ENCODE measurements at regions not wholly inside any gene's neighbourhood (a gene's known extent, or its start where the extent isn't known, plus 50 kb on each side); places are given as distances from the start of the nearest gene placed in this dataset.

DNA sequence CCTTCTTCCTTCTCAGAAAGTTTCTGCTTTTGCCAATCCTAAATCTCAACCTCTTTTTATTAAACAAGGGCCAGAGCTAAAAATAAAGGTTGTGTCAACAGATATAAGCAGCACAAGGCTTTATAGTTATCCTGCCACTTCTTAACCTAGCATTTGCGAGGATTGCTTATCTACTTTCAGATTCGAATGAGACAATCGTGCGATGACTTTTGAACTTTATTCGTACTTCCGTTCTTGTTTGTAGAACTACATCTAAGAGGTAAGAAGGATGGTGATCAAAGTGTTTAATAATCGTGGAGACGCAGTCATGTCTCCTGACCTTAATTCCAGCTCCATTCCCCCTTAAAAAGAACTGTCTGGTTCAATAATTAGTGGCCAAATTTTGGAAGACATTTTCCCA lies 578.6 kb downstream of the PIK3C3 start:
- no peaks in the 10 kb centered on the region for H3K36me3 Mint-ChIP-seq (ENCODE audit: low read depth)
- no peak overlapping the region for H3K4me3 Mint-ChIP-seq
- peak overlapping the region; percentile 99 for H3K27ac Mint-ChIP-seq
- H3K27me3 Mint-ChIP-seq (ENCODE audit: low read depth, poor library complexity): no peaks in the 10 kb centered on the region
- TF ChIP-seq, protein P1, sequence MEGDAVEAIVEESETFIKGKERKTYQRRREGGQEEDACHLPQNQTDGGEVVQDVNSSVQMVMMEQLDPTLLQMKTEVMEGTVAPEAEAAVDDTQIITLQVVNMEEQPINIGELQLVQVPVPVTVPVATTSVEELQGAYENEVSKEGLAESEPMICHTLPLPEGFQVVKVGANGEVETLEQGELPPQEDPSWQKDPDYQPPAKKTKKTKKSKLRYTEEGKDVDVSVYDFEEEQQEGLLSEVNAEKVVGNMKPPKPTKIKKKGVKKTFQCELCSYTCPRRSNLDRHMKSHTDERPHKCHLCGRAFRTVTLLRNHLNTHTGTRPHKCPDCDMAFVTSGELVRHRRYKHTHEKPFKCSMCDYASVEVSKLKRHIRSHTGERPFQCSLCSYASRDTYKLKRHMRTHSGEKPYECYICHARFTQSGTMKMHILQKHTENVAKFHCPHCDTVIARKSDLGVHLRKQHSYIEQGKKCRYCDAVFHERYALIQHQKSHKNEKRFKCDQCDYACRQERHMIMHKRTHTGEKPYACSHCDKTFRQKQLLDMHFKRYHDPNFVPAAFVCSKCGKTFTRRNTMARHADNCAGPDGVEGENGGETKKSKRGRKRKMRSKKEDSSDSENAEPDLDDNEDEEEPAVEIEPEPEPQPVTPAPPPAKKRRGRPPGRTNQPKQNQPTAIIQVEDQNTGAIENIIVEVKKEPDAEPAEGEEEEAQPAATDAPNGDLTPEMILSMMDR (IDR thresholded peaks at IDR 0.05): no peak
- H3K9me3 Mint-ChIP-seq: no peaks in the 10 kb centered on the region
- DNase-seq: no peak
- peaks cover 68% of the 10 kb centered on the region for H3K4me1 Mint-ChIP-seq

GRCh38 chr18:42534313-42534712 lies 579.3 kb downstream of the PIK3C3 start:
- TF ChIP-seq, protein P1 (IDR thresholded peaks at IDR 0.05): no peak
- Mint-ChIP-seq H3K4me3 (no peak overlapping the region), H3K9me3 (no peaks in the 10 kb centered on the region), H3K36me3 (ENCODE audit: low read depth) (no peaks in the 10 kb centered on the region), H3K27me3 (ENCODE audit: low read depth, poor library complexity) (no peaks in the 10 kb centered on the region), H3K4me1 (peaks cover 64% of the 10 kb centered on the region), H3K27ac (peak overlapping the region; percentile 43)
- DNase-seq: no peak

DNA sequence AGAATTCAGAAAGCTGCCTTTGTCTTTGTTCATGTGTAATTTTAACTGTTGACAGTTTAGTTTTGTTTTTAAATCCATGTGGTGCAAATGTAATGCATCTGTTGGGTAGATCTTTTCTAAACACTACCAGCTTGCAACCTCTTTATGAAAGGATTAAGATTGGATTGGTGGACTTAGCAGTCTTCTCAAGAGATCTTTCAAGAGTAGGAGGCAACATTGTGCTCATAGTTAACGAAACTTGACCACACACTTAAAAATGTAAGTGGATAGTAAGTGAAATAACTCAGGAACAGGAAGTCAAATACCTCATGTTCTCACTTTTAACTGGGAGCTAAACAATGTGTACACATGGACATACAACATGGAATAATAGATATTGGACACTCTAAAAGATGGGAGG lies 579.0 kb downstream of the RIT2 start:
- no peak overlapping the region for H3K4me3 Mint-ChIP-seq
- no peak overlapping the region for H3K27ac Mint-ChIP-seq
- no peak for DNase-seq
- no peaks in the 10 kb centered on the region for H3K9me3 Mint-ChIP-seq
- H3K4me1 Mint-ChIP-seq: peaks cover 42% of the 10 kb centered on the region
- no peaks in the 10 kb centered on the region for H3K27me3 Mint-ChIP-seq (ENCODE audit: low read depth, poor library complexity)
- TF ChIP-seq, protein P1 (IDR thresholded peaks at IDR 0.05): no peak
- H3K36me3 Mint-ChIP-seq (ENCODE audit: low read depth): no peaks in the 10 kb centered on the region

DNA sequence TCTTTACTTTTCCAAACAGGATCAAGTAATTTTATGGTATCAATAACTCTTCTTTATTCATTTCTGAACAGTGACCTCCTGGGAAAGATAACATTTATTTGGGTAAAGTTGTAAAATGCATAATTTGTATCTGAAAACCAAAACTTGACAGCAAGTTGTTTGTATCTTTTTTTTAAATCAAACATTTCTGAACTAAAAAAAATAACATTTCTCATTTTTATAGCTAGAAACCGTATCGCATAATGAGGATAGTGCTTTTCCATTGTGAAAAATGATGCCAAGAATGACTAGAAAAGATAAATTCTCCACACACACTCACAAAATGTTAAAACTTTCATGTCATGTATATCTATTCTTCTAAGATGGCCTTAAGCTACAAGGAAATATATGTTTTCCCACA lies 578.2 kb downstream of the RIT2 start:
- TF ChIP-seq, protein P1 (IDR thresholded peaks at IDR 0.05): no peak
- Mint-ChIP-seq H3K36me3 (ENCODE audit: low read depth) (no peaks in the 10 kb centered on the region), H3K27me3 (ENCODE audit: low read depth, poor library complexity) (no peaks in the 10 kb centered on the region), H3K27ac (no peak overlapping the region), H3K4me3 (no peak overlapping the region), H3K4me1 (peaks cover 34% of the 10 kb centered on the region), H3K9me3 (no peaks in the 10 kb centered on the region)
- DNase-seq: no peak

DNA sequence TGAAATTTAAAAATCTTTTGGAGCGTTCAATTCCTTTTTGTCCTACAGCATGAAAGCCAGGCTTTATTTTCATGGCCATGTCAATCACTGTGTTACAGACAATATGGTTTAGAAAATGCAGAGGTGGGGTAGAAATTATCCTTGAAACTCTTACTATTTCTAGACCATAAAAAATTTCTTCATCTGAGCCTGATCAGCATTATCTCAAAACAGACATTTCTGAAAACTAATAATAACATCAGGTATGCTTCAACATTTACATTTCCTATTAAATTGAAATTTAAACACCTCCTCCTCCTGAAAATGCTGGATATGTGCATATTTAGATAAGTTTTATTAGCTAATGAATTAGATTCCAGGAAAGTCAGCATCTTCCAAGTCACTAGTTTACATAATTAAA lies 570.6 kb downstream of the RIT2 start:
- H3K27me3 Mint-ChIP-seq (ENCODE audit: low read depth, poor library complexity): peaks cover 3% of the 10 kb centered on the region
- TF ChIP-seq, protein P1 (IDR thresholded peaks at IDR 0.05): no peak
- DNase-seq: no peak
- H3K9me3 Mint-ChIP-seq: peaks cover 3% of the 10 kb centered on the region
- no peak overlapping the region for H3K4me3 Mint-ChIP-seq
- no peak overlapping the region for H3K27ac Mint-ChIP-seq
- no peaks in the 10 kb centered on the region for H3K4me1 Mint-ChIP-seq
- H3K36me3 Mint-ChIP-seq (ENCODE audit: low read depth): no peaks in the 10 kb centered on the region

- no peak overlapping the region for H3K27ac Mint-ChIP-seq
- no peak overlapping the region for H3K4me3 Mint-ChIP-seq
- TF ChIP-seq, protein P1 (IDR thresholded peaks at IDR 0.05): no peak
These were observed 569.7 kb downstream of the RIT2 start for GRCh38 chr18:42545825-42546224.

More at GRCh38 chr18:42545825-42546224, 569.7 kb downstream of the RIT2 start:
- H3K27me3 Mint-ChIP-seq (ENCODE audit: low read depth, poor library complexity): peaks cover 3% of the 10 kb centered on the region
- H3K4me1 Mint-ChIP-seq: no peaks in the 10 kb centered on the region
- DNase-seq: no peak
- H3K9me3 Mint-ChIP-seq: peaks cover 3% of the 10 kb centered on the region
- no peaks in the 10 kb centered on the region for H3K36me3 Mint-ChIP-seq (ENCODE audit: low read depth)
